Ectodermal cell (in vitro differentiated cells): ENCODE measurements at regions not wholly inside any gene's neighbourhood (a gene's known extent, or its start where the extent isn't known, plus 50 kb on each side); places are given as distances from the start of the nearest gene placed in this dataset.

Experiments used
- H3K27ac ChIP-seq: 2 replicates; pipeline ENCODE4 v1.7.0; 2013; ENCODE audit warnings: mild to moderate bottlenecking, low read depth, low read length; ENCODE audit not compliant: insufficient read depth, poor library complexity, severe bottlenecking
- H3K27me3 ChIP-seq: 2 replicates; pipeline ENCODE4 v1.7.0; 2013; ENCODE audit warnings: mild to moderate bottlenecking, low read length; ENCODE audit not compliant: insufficient read depth, control insufficient read depth, poor library complexity, severe bottlenecking
- H3K36me3 ChIP-seq: one replicate; pipeline ENCODE4 v1.7.0; 2013; ENCODE audit warnings: low read length; ENCODE audit not compliant: control insufficient read depth, insufficient read depth
- H3K4me1 ChIP-seq: one replicate; pipeline ENCODE4 v1.7.0; 2013; ENCODE audit warnings: low read length; ENCODE audit not compliant: control insufficient read depth, insufficient read depth
- H3K4me3 ChIP-seq: 2 replicates; pipeline ENCODE4 v1.7.0; 2013; ENCODE audit warnings: low read depth, low read length, control low read depth; ENCODE audit not compliant: insufficient read depth
- H3K9me3 ChIP-seq: 2 replicates; pipeline ENCODE4 v1.7.0; 2013; ENCODE audit warnings: mild to moderate bottlenecking, low read length, moderate library complexity; ENCODE audit not compliant: control insufficient read depth
- WGBS, 2 experiments: methylation state at CpG; one replicate each; pipeline ENCODE4 v1.1.7; 2013; ENCODE audit warnings: missing lambda C conversion rate in 2 of 2; 5-methylcytosine and 5-hydroxymethylcytosine counted together

DNA sequence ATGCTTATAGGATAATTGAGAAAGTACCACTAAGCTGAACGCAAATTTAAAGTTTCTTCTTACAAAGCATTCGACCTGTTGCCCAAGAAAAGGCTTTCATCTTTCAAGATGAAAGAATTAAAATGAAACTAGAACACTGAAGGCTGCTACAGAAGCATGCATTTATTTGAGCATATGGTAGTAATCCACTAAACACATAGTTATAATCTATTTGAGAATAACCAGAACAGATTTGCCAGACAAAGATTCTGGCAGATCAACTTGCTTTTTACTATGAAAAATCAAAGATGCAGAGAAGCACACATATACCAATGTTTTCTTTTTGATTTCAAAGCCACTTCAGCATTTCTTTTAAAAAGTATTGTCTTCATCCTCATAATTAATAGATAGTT, 412.2 kb downstream of the UTRN start:
- H3K9me3 ChIP-seq = no peaks in the 10 kb centered on the region
- H3K27ac ChIP-seq = no peak overlapping the region
- no peaks in the 10 kb centered on the region for H3K4me1 ChIP-seq
- no peaks in the 10 kb centered on the region for H3K27me3 ChIP-seq
- no peaks in the 10 kb centered on the region for H3K36me3 ChIP-seq
- H3K4me3 ChIP-seq = no peak overlapping the region
- 95 to 96% methylated on average over 2 of the region's 2 CpGs for WGBS, 2 experiments

DNA sequence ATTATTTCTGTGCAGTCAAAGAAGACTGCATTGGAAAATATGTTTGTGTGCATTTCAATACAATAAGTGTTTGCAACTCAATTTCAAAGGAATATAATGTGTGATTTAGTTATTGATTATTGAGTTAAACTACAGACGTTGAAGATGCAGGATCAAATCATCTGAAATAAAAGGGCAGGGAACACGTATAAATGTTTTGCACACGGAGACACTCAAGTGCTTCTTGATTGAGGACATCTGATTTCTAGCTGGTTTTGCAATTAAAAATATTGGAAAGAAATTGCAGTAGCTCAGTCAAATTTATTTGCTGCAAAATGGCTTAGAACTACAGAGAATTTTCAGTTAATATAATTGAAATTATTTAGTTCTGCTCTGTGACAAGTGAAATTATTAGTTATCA, 412.7 kb downstream of the UTRN start:
- Histone ChIP-seq H3K36me3 (no peaks in the 10 kb centered on the region), H3K4me3 (no peak overlapping the region), H3K27ac (no peak overlapping the region), H3K4me1 (no peaks in the 10 kb centered on the region), H3K27me3 (no peaks in the 10 kb centered on the region), H3K9me3 (no peaks in the 10 kb centered on the region)
- 95 to 98% methylated on average over 3 of the region's 3 CpGs for WGBS, 2 experiments

DNA sequence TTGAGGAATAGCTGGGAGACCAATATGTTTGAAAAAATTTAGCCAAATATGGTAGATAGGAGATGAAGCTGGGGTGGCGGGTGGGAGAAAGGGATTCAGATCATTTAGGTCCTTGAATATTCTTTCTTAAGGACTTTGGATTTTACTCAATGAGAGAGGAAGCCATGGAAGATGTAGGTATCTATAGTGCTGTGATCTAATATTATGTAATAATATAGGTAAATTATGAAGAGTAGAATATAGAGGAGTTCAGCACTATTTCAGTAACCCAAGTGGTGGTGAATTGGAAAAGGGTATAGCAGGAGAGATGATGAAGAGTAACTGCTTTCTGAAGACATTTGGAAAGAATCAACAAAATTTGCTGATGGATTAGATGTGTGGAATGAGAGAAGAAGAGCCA, 417.6 kb downstream of the UTRN start:
- Histone ChIP-seq H3K36me3 (no peaks in the 10 kb centered on the region), H3K27me3 (no peaks in the 10 kb centered on the region), H3K4me3 (no peak overlapping the region), H3K27ac (no peak overlapping the region), H3K4me1 (no peaks in the 10 kb centered on the region), H3K9me3 (no peaks in the 10 kb centered on the region)
- WGBS, 2 experiments = 94 to 95% methylated on average over 1 of the region's 1 CpG

DNA sequence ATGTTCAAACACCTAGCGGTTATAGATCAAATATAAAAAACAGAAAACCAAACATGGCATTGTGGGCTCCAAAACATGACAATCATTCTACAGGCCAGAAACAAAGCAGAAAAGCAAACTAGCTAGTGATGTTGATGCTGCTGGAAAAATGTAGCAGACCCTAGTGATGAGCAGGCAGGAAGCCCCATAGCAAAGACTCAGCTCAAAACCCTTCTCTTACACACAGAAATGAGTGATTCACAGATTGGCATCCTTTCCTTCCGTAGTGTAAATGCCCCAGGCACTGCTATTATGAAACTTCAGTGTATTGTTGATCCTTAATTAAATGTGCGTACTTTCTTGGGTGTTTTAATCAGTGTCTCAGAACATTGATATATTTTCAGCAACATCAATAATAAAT, 425.1 kb downstream of the UTRN start:
- 88 to 100% methylated on average over 1 to 2 of the region's 3 CpGs for WGBS, 2 experiments
- Histone ChIP-seq H3K9me3 (no peaks in the 10 kb centered on the region), H3K4me3 (no peak overlapping the region), H3K27ac (no peak overlapping the region), H3K27me3 (no peaks in the 10 kb centered on the region), H3K4me1 (no peaks in the 10 kb centered on the region), H3K36me3 (no peaks in the 10 kb centered on the region)

DNA sequence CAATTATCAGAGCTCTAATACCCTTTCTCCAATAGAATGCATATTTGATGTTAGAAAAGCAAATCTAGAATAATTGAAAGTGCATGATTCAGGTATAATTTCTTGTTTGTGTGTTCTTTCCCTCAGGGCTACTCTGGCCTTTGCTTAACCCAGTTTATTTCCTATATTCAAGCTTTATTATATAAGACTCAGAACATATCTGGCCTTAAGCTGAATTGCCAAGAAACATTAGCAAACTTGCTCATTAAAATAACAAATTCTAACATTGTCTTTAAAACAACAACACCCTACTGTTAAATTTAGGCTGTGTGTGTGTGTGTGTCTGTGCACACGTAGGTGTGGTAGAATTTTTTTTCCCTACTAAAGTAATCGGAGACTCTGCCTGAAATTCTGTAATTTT, 426.5 kb downstream of the UTRN start:
- no peaks in the 10 kb centered on the region for H3K4me1 ChIP-seq
- H3K27me3 ChIP-seq = no peaks in the 10 kb centered on the region
- H3K9me3 ChIP-seq = no peaks in the 10 kb centered on the region
- no peak overlapping the region for H3K27ac ChIP-seq
- no peaks in the 10 kb centered on the region for H3K36me3 ChIP-seq
- 94 to 100% methylated on average over 2 of the region's 2 CpGs for WGBS, 2 experiments
- no peak overlapping the region for H3K4me3 ChIP-seq

DNA sequence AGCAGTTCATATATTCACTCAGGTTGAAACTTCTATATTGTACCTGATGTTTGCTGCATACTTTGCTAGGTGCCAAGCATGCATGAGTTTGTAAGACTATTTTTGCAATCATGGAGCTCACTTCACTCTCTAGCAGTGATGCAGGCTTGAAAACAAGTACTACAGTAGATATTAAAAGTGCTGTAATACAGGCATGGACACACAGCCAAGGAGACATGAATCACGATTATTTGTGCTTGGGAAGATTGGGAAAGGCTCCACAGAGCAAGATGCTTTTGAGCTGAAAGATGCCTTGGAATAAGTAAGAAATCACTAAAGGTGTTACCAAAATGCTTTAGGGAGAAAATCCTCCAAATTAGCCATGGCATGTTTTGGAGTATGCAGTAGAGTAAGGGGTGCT, 427.4 kb downstream of the UTRN start:
- H3K9me3 ChIP-seq = no peaks in the 10 kb centered on the region
- no peak overlapping the region for H3K27ac ChIP-seq
- no peaks in the 10 kb centered on the region for H3K4me1 ChIP-seq
- H3K36me3 ChIP-seq = no peaks in the 10 kb centered on the region
- WGBS, 2 experiments = 88 to 95% methylated on average over 1 of the region's 1 CpG
- H3K27me3 ChIP-seq = no peaks in the 10 kb centered on the region
- H3K4me3 ChIP-seq = no peak overlapping the region

DNA sequence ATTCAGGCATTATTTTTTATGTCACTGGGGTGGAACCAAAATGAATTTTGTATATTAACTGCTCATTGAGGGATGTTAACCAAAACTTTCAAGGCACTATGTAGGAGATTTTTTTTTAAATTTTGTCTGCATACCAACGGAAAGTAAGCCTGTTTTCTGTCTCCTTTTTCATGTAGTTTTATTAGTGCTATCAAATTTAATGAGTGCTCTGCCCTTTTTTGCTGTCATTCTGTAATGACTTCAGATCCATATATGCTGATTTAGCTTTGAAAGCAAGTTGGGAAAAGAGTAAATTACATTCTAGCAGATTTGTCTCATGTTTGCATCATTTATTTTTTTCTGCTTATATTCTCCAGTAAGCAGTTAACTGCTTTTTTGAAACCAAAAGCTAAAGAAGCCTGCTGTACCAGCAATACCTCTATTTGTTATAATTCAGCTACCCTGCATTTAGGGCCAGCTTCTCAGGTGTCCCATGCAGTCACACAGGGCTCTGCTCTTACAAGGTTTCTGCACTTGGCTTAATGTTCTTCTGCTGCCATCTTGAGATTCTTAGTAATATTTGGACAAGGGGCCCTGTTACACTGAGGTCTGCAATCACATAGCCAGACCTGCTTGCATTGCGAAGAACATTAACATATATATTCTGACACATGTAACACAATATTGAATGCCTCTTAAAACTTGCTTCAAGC, 429.0 kb downstream of the UTRN start:
- 92 to 95% methylated on average over 2 of the region's 2 CpGs for WGBS, 2 experiments
- no peaks in the 10 kb centered on the region for H3K9me3 ChIP-seq
- no peaks in the 10 kb centered on the region for H3K36me3 ChIP-seq

DNA sequence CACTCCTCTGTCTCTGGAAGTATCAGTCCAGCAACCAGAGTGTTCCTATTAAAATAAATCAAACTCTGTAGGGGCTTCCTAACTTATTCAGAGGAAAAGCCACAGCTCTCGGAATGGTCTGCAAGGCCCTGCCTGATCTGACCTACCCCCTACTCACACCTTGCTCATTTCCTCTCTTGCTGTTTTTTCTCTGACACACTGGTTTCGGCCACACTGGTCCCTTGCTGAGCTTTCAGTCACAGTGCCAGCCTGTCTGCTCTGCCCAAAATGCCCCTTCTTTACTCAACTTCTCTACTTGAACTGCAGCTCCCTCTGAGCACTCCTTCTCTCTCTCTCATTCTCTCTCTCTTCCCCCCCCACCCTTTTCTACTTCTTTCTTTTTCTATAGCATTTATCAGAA, 430.2 kb downstream of the UTRN start:
- no peak overlapping the region for H3K27ac ChIP-seq

More for the DNA sequence above, 429.0 kb downstream of the UTRN start:
- Histone ChIP-seq H3K4me1 (no peaks in the 10 kb centered on the region), H3K27me3 (no peaks in the 10 kb centered on the region), H3K4me3 (no peak overlapping the region), H3K27ac (no peak overlapping the region)

DNA sequence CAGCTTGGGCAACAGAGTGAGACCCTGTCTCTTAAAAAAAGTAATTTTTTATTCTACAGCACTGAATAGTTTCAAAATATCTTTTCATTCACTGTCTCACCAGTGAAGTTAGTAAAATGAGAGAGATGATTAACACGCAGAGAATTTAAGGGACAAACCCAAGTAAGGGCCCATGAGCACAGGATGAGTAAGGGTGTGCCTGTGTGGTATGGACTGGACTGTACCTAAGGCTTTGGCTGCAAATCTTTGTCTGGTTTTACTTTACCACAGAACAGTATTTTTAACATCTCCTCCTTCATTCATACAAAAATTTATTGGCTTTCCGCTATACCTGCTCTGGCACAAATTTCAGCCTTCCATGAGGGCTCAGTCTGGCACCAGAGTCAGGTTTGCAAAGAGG, 433.3 kb downstream of the UTRN start:
- WGBS, 2 experiments = 98 to 100% methylated on average over 2 of the region's 2 CpGs
- H3K9me3 ChIP-seq = no peaks in the 10 kb centered on the region
- no peak overlapping the region for H3K27ac ChIP-seq
- no peaks in the 10 kb centered on the region for H3K27me3 ChIP-seq
- H3K36me3 ChIP-seq = no peaks in the 10 kb centered on the region
- H3K4me1 ChIP-seq = no peaks in the 10 kb centered on the region
- H3K4me3 ChIP-seq = no peak overlapping the region

More for the DNA sequence above, 430.2 kb downstream of the UTRN start:
- no peaks in the 10 kb centered on the region for H3K4me1 ChIP-seq
- H3K4me3 ChIP-seq = no peak overlapping the region
- no peaks in the 10 kb centered on the region for H3K27me3 ChIP-seq
- H3K36me3 ChIP-seq = no peaks in the 10 kb centered on the region
- H3K9me3 ChIP-seq = no peaks in the 10 kb centered on the region
- WGBS, 2 experiments = 81 to 86% methylated on average over 2 of the region's 2 CpGs

DNA sequence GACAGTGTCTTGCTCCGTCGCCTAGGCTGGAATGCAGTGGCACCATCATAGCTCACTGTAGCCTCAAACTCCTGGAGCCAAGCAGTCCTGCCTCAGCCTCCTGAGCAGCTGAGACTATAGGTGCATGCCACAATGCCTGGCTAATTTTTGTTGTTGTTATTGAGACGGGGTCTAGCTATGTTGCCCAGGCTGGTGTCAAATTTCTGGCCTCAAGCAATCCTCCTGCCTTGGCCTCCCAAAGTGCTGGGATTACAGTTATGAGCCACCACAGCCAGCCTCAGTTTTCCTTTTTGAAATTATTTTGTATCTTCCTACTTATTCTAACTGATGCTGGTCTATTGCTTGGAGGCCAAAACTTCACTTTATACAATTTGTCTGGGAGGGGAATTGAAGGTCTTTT, 436.1 kb downstream of the UTRN start:
- peaks cover 5% of the 10 kb centered on the region for H3K4me1 ChIP-seq
- 88 to 95% methylated on average over 3 of the region's 3 CpGs for WGBS, 2 experiments

More for the DNA sequence above, 436.1 kb downstream of the UTRN start:
- Histone ChIP-seq H3K36me3 (no peaks in the 10 kb centered on the region), H3K27ac (no peak overlapping the region), H3K27me3 (no peaks in the 10 kb centered on the region), H3K4me3 (no peak overlapping the region), H3K9me3 (no peaks in the 10 kb centered on the region)
